Tibial nerve (tissue), 4 donors: ENCODE measurements at regions not wholly inside any gene's neighbourhood (a gene's known extent, or its start where the extent isn't known, plus 50 kb on each side); places are given as distances from the start of the nearest gene placed in this dataset.

Experiments used
- CTCF ChIP-seq, 5 experiments: fragments of 200-600 bp in 3 of 5; fragments of 450-650 bp in 2 of 5; sonication (generic) in 3 of 5; IDR thresholded peaks; one replicate each; pipeline ENCODE4 v1.5.1; 2016 to 2019; ENCODE audit warnings: antibody characterized with exemption in 5 of 5, mild to moderate bottlenecking in 3 of 5, moderate library complexity in 2 of 5
- EP300 ChIP-seq, 2 donors: sonication (generic); formaldehyde crosslinking; IDR thresholded peaks; one replicate each; pipeline ENCODE4 v1.6.1; 2017; ENCODE audit warnings: antibody characterized with exemption in 2 of 2, mild to moderate bottlenecking in 1 of 2
- POLR2A ChIP-seq, 2 donors: fragments of 450-650 bp; IDR thresholded peaks; one replicate each; pipeline ENCODE4 v1.6.1; 2017; ENCODE audit warnings: antibody characterized with exemption in 2 of 2, mild to moderate bottlenecking in 2 of 2, moderate library complexity in 2 of 2

DNA sequence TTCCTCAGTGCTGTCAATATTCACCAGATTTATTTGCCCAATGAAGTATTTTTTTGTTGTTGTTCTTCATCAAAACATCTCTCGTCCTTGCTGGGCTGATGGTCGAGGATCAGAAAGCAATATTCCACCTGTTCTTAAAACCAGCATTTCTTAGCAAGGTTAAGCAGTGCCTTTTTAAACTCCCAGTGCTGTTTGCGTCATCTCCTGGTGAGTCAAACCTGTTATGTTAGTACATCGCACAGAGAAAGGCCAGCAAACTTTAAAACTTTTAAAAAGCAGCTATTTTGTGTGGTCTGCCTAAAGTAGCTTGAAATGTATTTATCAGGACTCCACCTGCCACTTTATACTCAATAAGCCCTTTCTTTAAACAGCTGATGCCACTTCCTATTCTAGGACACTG lies 802.0 kb downstream of the KCNA4 start:
- no peak for TF ChIP-seq CTCF (IDR thresholded peaks at IDR 0.05)
- TF ChIP-seq POLR2A (IDR thresholded peaks at IDR 0.05), result no peak
- no peak for TF ChIP-seq EP300 (IDR thresholded peaks at IDR 0.05)
